NB4 (cell line): ENCODE measurements at regions not wholly inside any gene's neighbourhood (a gene's known extent, or its start where the extent isn't known, plus 50 kb on each side); places are given as distances from the start of the nearest gene placed in this dataset.

Source experiments
- CTCF ChIP-seq: IDR thresholded peaks from one replicate; pipeline ENCODE4 v1.5.1; 2012; ENCODE audit warnings: low read depth, low read length
- MAX ChIP-seq: IDR thresholded peaks from 2 replicates; pipeline ENCODE4 v1.6.1; 2011; ENCODE audit warnings: low read depth, low read length
- MYC ChIP-seq: IDR thresholded peaks from 2 replicates; pipeline ENCODE4 v1.6.1; 2011; ENCODE audit warnings: low read depth, low read length
- POLR2A ChIP-seq: IDR thresholded peaks from 2 replicates; pipeline ENCODE4 v1.6.1; 2011; ENCODE audit warnings: mild to moderate bottlenecking; ENCODE audit not compliant: insufficient read length; ENCODE audit errors: extremely low read depth

- TF ChIP-seq CTCF (no peak), MAX (no peak), POLR2A (no peak), MYC (no peak)
These were observed 318.8 kb upstream of the FAM78B start for GRCh38 chr1:166485620-166486019.
